Stimulated activated naive CD8-positive, alpha-beta T cell treated with anti-CD3 and anti-CD28 coated beads, Interleukin-15, amount 100 ng/mL, for 72 hours (primary cell): ENCODE measurements at regions not wholly inside any gene's neighbourhood (a gene's known extent, or its start where the extent isn't known, plus 50 kb on each side); places are given as distances from the start of the nearest gene placed in this dataset.

Source experiments
- ATAC-seq: fragments of 150-1000 bp; cut with Tn5 transposase; 2 replicates; pipeline ENCODE4 v1.10.0; 2021; ENCODE audit warnings: mild to moderate bottlenecking, moderate library complexity
- DNase-seq, 2 donors: peaks; one replicate each; pipeline ENCODE4 v3.0.0; 2021 to 2022
- H3K27ac Mint-ChIP-seq, 2 donors: one replicate each; pipeline ENCODE4 v1.8.0; 2022; ENCODE audit warnings: mild to moderate bottlenecking in 2 of 2, mixed read lengths in 2 of 2, moderate library complexity in 2 of 2
- H3K27me3 Mint-ChIP-seq: one replicate; pipeline ENCODE4 v1.8.0; 2022; ENCODE audit warnings: mixed read lengths
- H3K4me1 Mint-ChIP-seq: one replicate; pipeline ENCODE4 v1.8.0; 2022; ENCODE audit warnings: mild to moderate bottlenecking, mixed read lengths
- H3K4me3 Mint-ChIP-seq, 2 donors: one replicate each; pipeline ENCODE4 v1.8.0; 2022; ENCODE audit warnings: mild to moderate bottlenecking in 2 of 2, mixed read lengths in 2 of 2, moderate library complexity in 1 of 2
- H3K9me3 Mint-ChIP-seq, 2 donors: one replicate each; pipeline ENCODE4 v1.8.0; 2022; ENCODE audit warnings: mixed read lengths in 2 of 2

- ATAC-seq (no peak), DNase-seq (no peak)
- H3K27me3 Mint-ChIP-seq, result no peaks in the 10 kb centered on the region
- H3K9me3 Mint-ChIP-seq, result peaks cover 0 to 14% of the 10 kb centered on the region in 2 donors
- H3K4me1 Mint-ChIP-seq, result no peaks in the 10 kb centered on the region
- H3K27ac Mint-ChIP-seq, result no peak overlapping the region
- H3K4me3 Mint-ChIP-seq, result no peak overlapping the region
Measured at GRCh38 chr9:81211741-81212140, 477.6 kb downstream of the TLE1 start.

- no peak overlapping the region for H3K4me3 Mint-ChIP-seq
- no peak for DNase-seq
- ATAC-seq, result no peak
- H3K27ac Mint-ChIP-seq, result no peak overlapping the region
- no peaks in the 10 kb centered on the region for H3K4me1 Mint-ChIP-seq
- H3K9me3 Mint-ChIP-seq, result peaks cover 0 to 14% of the 10 kb centered on the region in 2 donors
- no peaks in the 10 kb centered on the region for H3K27me3 Mint-ChIP-seq
Measured at GRCh38 chr9:81207651-81208050, 481.7 kb downstream of the TLE1 start.

- no peaks in the 10 kb centered on the region for H3K4me1 Mint-ChIP-seq
- H3K27me3 Mint-ChIP-seq, result no peaks in the 10 kb centered on the region
- peaks cover 4% of the 10 kb centered on the region in 2 donors for H3K9me3 Mint-ChIP-seq
- no peak for ATAC-seq
- H3K27ac Mint-ChIP-seq, result no peak overlapping the region
- DNase-seq, result no peak
- no peak overlapping the region for H3K4me3 Mint-ChIP-seq
Measured at GRCh38 chr9:81202292-81202691, 487.1 kb downstream of the TLE1 start.

GRCh38 chr9:81195206-81195605 lies 494.1 kb downstream of the TLE1 start:
- DNase-seq, result no peak
- Mint-ChIP-seq H3K27me3 (no peaks in the 10 kb centered on the region), H3K4me3 (no peak overlapping the region), H3K4me1 (no peaks in the 10 kb centered on the region), H3K9me3 (peaks cover 6 to 7% of the 10 kb centered on the region in 2 donors), H3K27ac (no peak overlapping the region)
- ATAC-seq, result no peak

GRCh38 chr9:81193362-81194339 lies 495.7 kb downstream of the TLE1 start:
- Mint-ChIP-seq H3K4me1 (no peaks in the 10 kb centered on the region), H3K27ac (no peak overlapping the region), H3K9me3 (peaks cover 6 to 7% of the 10 kb centered on the region in 2 donors), H3K27me3 (no peaks in the 10 kb centered on the region), H3K4me3 (no peak overlapping the region)
- no peak for DNase-seq
- ATAC-seq, result no peak

- Mint-ChIP-seq H3K4me3 (no peak overlapping the region), H3K27me3 (no peaks in the 10 kb centered on the region)
Measured at GRCh38 chr9:81191222-81191621, 498.1 kb downstream of the TLE1 start.

GRCh38 chr9:81190659-81191058 lies 498.7 kb downstream of the TLE1 start:
- no peaks in the 10 kb centered on the region for H3K27me3 Mint-ChIP-seq
- H3K9me3 Mint-ChIP-seq, result peaks cover 6 to 7% of the 10 kb centered on the region in 2 donors
- no peak overlapping the region for H3K4me3 Mint-ChIP-seq
- ATAC-seq (no peak), DNase-seq (no peak)
- no peak overlapping the region for H3K27ac Mint-ChIP-seq
- H3K4me1 Mint-ChIP-seq, result no peaks in the 10 kb centered on the region

More at GRCh38 chr9:81191222-81191621, 498.1 kb downstream of the TLE1 start:
- Mint-ChIP-seq H3K4me1 (no peaks in the 10 kb centered on the region), H3K9me3 (peaks cover 6 to 7% of the 10 kb centered on the region in 2 donors), H3K27ac (no peak overlapping the region)
- ATAC-seq (no peak), DNase-seq (no peak)

- DNase-seq (no peak), ATAC-seq (no peak)
- no peaks in the 10 kb centered on the region for H3K9me3 Mint-ChIP-seq
- no peak overlapping the region for H3K27ac Mint-ChIP-seq
- H3K27me3 Mint-ChIP-seq, result no peaks in the 10 kb centered on the region
- H3K4me3 Mint-ChIP-seq, result no peak overlapping the region
- no peaks in the 10 kb centered on the region for H3K4me1 Mint-ChIP-seq
Measured at GRCh38 chr9:81183761-81184160, 505.6 kb downstream of the TLE1 start.

GRCh38 chr9:81182431-81182830 lies 506.9 kb downstream of the TLE1 start:
- Mint-ChIP-seq H3K9me3 (no peaks in the 10 kb centered on the region), H3K27ac (no peak overlapping the region), H3K27me3 (no peaks in the 10 kb centered on the region), H3K4me3 (no peak overlapping the region), H3K4me1 (no peaks in the 10 kb centered on the region)
- DNase-seq (no peak), ATAC-seq (no peak)

GRCh38 chr9:81174023-81174422 lies 515.3 kb downstream of the TLE1 start:
- DNase-seq (no peak), ATAC-seq (no peak)
- H3K9me3 Mint-ChIP-seq, result no peaks in the 10 kb centered on the region
- H3K27me3 Mint-ChIP-seq, result no peaks in the 10 kb centered on the region
- no peaks in the 10 kb centered on the region for H3K4me1 Mint-ChIP-seq
- no peak overlapping the region for H3K4me3 Mint-ChIP-seq
- H3K27ac Mint-ChIP-seq, result no peak overlapping the region

GRCh38 chr9:81171689-81172088 lies 517.7 kb downstream of the TLE1 start:
- DNase-seq, result no peak
- H3K4me1 Mint-ChIP-seq, result no peaks in the 10 kb centered on the region
- no peak overlapping the region for H3K4me3 Mint-ChIP-seq
- no peak for ATAC-seq
- H3K9me3 Mint-ChIP-seq, result peaks cover 4 to 7% of the 10 kb centered on the region in 2 donors
- H3K27me3 Mint-ChIP-seq, result no peaks in the 10 kb centered on the region
- H3K27ac Mint-ChIP-seq, result no peak overlapping the region

GRCh38 chr9:81162361-81162760 lies 527.0 kb downstream of the TLE1 start:
- peaks cover 13 to 38% of the 10 kb centered on the region in 2 donors for H3K9me3 Mint-ChIP-seq
- H3K4me1 Mint-ChIP-seq, result no peaks in the 10 kb centered on the region
- DNase-seq (no peak), ATAC-seq (no peak)
- H3K4me3 Mint-ChIP-seq, result no peak overlapping the region
- H3K27me3 Mint-ChIP-seq, result no peaks in the 10 kb centered on the region
- peak overlapping the region in 1 of 2 donors; percentile 60 for H3K27ac Mint-ChIP-seq

GRCh38 chr9:81156381-81156780 lies 533.0 kb downstream of the TLE1 start:
- Mint-ChIP-seq H3K27ac (no peak overlapping the region), H3K9me3 (peaks cover 0 to 11% of the 10 kb centered on the region in 2 donors), H3K4me1 (no peaks in the 10 kb centered on the region), H3K4me3 (no peak overlapping the region), H3K27me3 (no peaks in the 10 kb centered on the region)
- no peak for DNase-seq
- no peak for ATAC-seq

GRCh38 chr9:81150016-81150625 lies 539.2 kb downstream of the TLE1 start:
- H3K4me1 Mint-ChIP-seq, result no peaks in the 10 kb centered on the region
- H3K4me3 Mint-ChIP-seq, result no peak overlapping the region

GRCh38 chr9:81146684-81147337 lies 542.5 kb downstream of the TLE1 start:
- Mint-ChIP-seq H3K9me3 (peaks cover 0 to 14% of the 10 kb centered on the region in 2 donors), H3K4me3 (no peak overlapping the region), H3K4me1 (no peaks in the 10 kb centered on the region), H3K27me3 (no peaks in the 10 kb centered on the region), H3K27ac (no peak overlapping the region)
- no peak for ATAC-seq
- DNase-seq, result no peak

More at GRCh38 chr9:81150016-81150625, 539.2 kb downstream of the TLE1 start:
- no peak overlapping the region for H3K27ac Mint-ChIP-seq
- no peaks in the 10 kb centered on the region for H3K27me3 Mint-ChIP-seq
- peaks cover under 1 to 14% of the 10 kb centered on the region in 2 donors for H3K9me3 Mint-ChIP-seq
- DNase-seq (no peak), ATAC-seq (no peak)

- Mint-ChIP-seq H3K4me1 (no peaks in the 10 kb centered on the region), H3K27me3 (no peaks in the 10 kb centered on the region), H3K4me3 (no peak overlapping the region), H3K27ac (no peak overlapping the region), H3K9me3 (peaks cover 0 to 14% of the 10 kb centered on the region in 2 donors)
- DNase-seq, result no peak
- ATAC-seq, result no peak
Measured at GRCh38 chr9:81146241-81146640, 543.1 kb downstream of the TLE1 start.
